ENCODE measurements at regions not wholly inside any gene's neighbourhood (a gene's known extent, or its start where the extent isn't known, plus 50 kb on each side); places are given as distances from the start of the nearest gene placed in this dataset.

DNA sequence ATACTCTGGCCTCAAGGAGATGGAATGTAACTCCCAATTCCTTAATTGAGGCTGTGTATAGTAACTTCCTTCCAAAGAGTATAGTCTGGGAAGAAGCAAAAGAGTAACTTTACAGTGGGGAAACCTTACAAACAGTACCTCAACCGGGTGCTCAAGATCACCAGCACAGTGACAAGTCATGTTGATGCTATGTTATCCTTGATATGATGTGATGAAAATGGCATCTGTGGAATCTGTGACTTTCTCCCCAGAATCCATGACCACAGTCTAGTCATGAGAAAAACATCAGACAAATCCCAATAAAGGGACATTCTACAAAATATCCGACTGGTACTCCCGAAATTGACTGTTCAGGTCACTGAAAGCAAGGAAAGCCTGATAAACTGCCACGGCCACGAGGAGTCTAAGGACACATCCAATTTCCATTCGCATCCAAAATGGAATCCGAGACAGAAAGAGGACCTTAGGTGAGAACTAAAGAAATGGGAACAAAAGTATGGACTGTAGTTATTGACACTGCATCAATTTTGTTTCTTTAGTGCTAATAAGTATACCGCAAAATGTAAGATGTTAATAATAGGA lies 97.3 kb upstream of the FRMD6 start:
- no peaks in the 10 kb centered on the region for H3K4me1 Mint-ChIP-seq

DNA sequence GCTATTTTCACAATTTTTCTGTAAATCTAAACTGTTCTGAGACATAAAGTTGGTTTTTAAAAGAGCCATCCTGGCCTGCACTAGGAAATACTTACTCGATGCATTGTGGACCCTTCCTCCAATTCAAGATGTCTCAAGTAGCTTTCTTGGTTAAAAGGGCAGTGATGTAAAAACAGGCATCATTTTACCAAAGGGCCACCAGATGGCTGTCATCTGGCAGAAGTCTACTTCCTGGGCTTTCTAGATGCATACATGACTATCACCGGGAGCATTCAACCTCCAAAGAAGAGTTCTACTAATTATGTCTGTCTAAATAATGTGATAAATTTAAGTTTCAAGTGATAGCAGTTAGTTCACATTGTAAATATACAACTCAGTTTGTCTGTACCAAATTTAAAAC lies 96.8 kb upstream of the FRMD6 start:
- no peaks in the 10 kb centered on the region for H3K9me3 Mint-ChIP-seq
- H3K27ac Mint-ChIP-seq: no peak overlapping the region
- H3K4me1 Mint-ChIP-seq: no peaks in the 10 kb centered on the region
- no peak for DNase-seq
- H3K36me3 Mint-ChIP-seq: no peaks in the 10 kb centered on the region
- peaks cover 8% of the 10 kb centered on the region for H3K27me3 Mint-ChIP-seq
- H3K4me3 Mint-ChIP-seq: no peak overlapping the region

More for the DNA sequence above, 97.3 kb upstream of the FRMD6 start:
- H3K36me3 Mint-ChIP-seq: no peaks in the 10 kb centered on the region
- no peak overlapping the region for H3K27ac Mint-ChIP-seq
- peaks cover 8% of the 10 kb centered on the region for H3K27me3 Mint-ChIP-seq
- H3K9me3 Mint-ChIP-seq: no peaks in the 10 kb centered on the region
- H3K4me3 Mint-ChIP-seq: no peak overlapping the region
- DNase-seq: no peak

DNA sequence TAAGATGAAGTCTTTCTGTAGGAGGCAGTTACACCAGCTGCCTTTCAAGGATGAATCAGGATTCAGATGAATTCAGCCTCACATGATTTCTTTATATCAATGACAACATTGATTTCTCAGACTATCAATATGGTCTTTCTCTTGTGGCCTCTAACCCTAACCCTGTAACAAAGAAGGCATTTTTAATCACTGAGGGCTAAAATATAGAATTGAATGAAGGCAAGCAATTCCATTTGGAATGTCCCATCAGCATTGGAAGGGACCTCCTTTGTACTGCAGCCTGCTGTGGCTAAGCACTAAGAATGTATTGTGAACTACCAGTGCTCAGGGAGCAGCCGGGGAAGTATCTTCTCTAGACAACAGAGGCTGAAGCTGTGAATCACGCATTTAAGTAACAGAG lies 90.6 kb upstream of the FRMD6 start:
- H3K27me3 Mint-ChIP-seq: no peaks in the 10 kb centered on the region
- H3K4me1 Mint-ChIP-seq: peaks cover 14% of the 10 kb centered on the region
- H3K36me3 Mint-ChIP-seq: no peaks in the 10 kb centered on the region
- DNase-seq: no peak
- H3K27ac Mint-ChIP-seq: no peak overlapping the region
- no peaks in the 10 kb centered on the region for H3K9me3 Mint-ChIP-seq
- H3K4me3 Mint-ChIP-seq: no peak overlapping the region

DNA sequence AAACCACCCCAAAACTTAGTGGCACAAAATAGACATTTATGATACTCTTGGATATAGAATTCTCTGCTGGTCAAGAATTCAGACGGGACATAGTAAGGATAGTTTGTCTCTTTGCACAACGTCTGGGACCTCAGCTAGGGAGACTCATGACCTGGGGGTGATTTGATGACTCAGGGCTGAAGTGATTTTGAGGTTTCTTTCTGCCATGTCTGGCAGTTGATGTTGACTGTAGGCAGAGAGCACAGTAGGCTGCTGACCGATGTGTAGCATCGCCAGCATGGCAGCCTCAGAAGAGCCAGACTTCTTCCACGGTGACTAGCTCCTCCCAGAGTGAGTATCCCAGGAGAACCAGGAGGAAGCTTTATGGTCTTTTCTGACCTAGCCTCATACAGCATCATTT lies 88.9 kb upstream of the FRMD6 start:
- H3K9me3 Mint-ChIP-seq: no peaks in the 10 kb centered on the region
- H3K27ac Mint-ChIP-seq: no peak overlapping the region
- DNase-seq: no peak
- H3K36me3 Mint-ChIP-seq: no peaks in the 10 kb centered on the region
- H3K4me3 Mint-ChIP-seq: no peak overlapping the region
- no peaks in the 10 kb centered on the region for H3K27me3 Mint-ChIP-seq
- H3K4me1 Mint-ChIP-seq: peaks cover 27% of the 10 kb centered on the region

DNA sequence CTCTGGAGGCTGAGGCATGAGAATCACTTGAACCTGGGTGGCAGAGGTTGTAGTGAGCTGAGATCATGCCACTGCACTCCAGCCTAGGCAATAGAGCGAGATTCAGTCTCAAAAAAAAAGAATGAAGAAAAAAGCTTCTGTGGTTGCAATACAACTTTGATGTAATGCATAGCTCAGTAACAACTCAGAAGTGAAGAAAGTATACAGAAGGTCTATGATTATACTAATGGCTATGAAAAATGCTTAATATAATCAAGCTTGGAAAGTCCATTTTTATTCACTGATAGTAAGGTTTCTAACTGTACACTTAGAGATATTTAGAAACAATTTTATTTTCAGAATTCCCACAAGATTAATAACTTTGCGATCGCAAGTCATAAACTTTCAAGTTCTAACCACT lies 88.2 kb upstream of the FRMD6 start:
- H3K4me1 Mint-ChIP-seq: peaks cover 27% of the 10 kb centered on the region
- H3K9me3 Mint-ChIP-seq: no peaks in the 10 kb centered on the region
- no peak for DNase-seq
- no peak overlapping the region for H3K4me3 Mint-ChIP-seq
- no peak overlapping the region for H3K27ac Mint-ChIP-seq
- no peaks in the 10 kb centered on the region for H3K36me3 Mint-ChIP-seq
- H3K27me3 Mint-ChIP-seq: no peaks in the 10 kb centered on the region

DNA sequence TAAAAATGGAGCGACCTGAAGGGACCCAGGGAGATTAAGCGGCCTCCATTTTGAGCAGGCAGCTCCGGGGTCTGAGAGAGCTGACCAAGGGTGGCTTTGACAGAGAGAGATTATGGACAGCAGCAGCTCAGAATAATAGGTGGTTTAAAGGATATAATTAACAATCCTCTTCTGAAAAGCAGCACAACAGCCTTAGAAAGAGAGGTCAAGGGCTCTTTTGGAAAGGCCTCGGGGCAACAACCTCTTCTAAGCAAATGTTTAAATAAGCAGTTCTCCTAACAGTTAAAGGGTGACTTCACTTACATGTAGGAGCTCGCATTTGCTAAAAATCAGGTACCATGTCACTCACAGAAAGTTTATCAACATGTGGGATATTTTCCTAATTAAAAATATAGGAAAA lies 87.2 kb upstream of the FRMD6 start:
- H3K4me1 Mint-ChIP-seq: peaks cover 27% of the 10 kb centered on the region
- no peak overlapping the region for H3K4me3 Mint-ChIP-seq
- no peak for DNase-seq
- no peaks in the 10 kb centered on the region for H3K36me3 Mint-ChIP-seq
- H3K27ac Mint-ChIP-seq: peak overlapping the region; percentile 45
- H3K27me3 Mint-ChIP-seq: no peaks in the 10 kb centered on the region
- H3K9me3 Mint-ChIP-seq: no peaks in the 10 kb centered on the region

DNA sequence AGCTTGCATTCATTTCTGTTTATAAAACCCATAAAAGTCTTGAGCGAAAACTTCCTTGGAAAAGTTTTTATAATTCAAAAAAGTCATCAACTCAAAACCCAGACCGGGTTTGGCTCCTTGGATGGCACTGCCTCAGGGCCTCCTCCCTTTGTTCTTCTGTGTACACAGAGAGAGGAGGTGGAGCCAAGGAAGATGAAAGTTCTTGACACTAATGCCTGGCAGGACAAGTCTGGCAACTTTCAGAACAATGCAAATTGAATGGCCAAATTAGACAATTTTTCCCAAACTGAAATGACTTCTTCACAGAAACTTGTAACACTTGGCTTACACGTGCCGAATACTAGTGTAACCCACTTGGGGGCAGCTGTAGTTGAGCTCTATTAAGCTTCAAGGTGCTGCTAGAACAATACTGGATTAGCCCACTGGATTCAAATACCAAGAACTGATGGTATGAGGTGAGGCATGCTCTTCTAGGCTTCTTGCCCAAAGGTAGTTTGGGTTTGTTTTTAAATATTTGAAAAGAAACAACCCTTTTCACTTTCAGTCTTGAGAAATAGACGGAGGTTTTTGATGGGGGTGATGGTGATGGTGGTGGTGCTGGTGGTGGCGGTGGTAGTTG lies 86.6 kb upstream of the FRMD6 start:
- no peaks in the 10 kb centered on the region for H3K27me3 Mint-ChIP-seq
- H3K4me1 Mint-ChIP-seq: peaks cover 27% of the 10 kb centered on the region
- no peaks in the 10 kb centered on the region for H3K9me3 Mint-ChIP-seq
- no peak for DNase-seq
- H3K4me3 Mint-ChIP-seq: no peak overlapping the region
- H3K27ac Mint-ChIP-seq: no peak overlapping the region
- H3K36me3 Mint-ChIP-seq: no peaks in the 10 kb centered on the region

DNA sequence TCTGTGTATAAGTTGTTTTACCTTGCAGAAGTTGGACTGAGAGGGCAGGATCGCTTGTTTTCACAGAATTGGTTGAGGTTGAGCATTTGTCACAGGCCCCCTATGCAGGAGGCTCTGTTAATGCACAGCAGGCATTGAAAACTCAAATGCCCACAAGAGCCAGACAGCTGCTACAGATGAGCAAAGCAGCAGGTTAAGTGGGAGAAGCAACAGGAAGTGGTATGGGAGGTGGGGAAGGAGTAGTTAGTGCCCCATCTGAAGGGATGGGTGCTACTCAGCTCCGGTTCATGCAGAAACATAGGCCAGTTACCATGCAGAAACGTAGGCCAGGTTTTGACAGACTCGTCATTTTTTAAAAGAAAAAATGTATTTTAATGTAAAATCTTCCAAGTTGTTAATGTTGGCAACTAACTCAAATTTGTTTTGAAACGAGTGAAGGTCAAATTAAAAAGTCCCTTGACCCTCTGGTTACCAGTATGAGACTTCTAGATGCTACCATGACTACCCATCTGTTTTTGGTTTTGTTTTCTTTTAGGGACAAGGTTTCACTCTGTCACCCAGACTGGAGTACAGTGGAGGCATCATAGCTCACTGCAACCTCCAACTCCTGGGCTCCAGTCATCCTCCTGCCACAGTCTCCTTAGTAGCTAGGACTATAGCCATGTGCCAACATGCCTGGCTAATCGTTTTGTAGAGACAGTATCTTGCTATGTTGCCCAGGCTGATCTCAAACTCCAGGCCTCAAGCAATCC lies 84.7 kb upstream of the FRMD6 start:
- H3K36me3 Mint-ChIP-seq: no peaks in the 10 kb centered on the region
- no peak overlapping the region for H3K27ac Mint-ChIP-seq
- H3K9me3 Mint-ChIP-seq: no peaks in the 10 kb centered on the region
- DNase-seq: no peak
- no peak overlapping the region for H3K4me3 Mint-ChIP-seq
- H3K4me1 Mint-ChIP-seq: peaks cover 27% of the 10 kb centered on the region
- no peaks in the 10 kb centered on the region for H3K27me3 Mint-ChIP-seq

DNA sequence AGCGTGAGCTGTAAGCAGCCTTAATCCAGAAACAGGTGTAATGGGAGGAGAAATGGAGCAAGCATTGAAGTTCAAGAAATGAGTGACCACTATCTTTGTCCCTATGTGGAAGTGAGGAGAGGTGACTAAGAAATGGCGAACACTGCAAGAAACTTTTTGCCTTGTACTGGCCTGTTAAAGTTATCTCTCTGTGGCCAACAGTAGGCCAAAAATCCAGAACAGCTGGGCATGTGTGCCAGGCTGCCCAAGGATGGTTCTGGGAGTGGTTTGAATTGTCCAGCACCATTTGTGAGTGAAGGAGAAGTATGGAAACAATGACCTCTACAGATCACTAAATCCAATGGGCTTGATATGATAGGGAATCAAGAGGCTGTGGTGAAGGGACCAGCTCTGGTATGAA lies 83.3 kb upstream of the FRMD6 start:
- no peak for DNase-seq
- Mint-ChIP-seq H3K36me3 (no peaks in the 10 kb centered on the region), H3K27ac (no peak overlapping the region), H3K27me3 (no peaks in the 10 kb centered on the region), H3K4me1 (peaks cover 27% of the 10 kb centered on the region), H3K9me3 (no peaks in the 10 kb centered on the region), H3K4me3 (no peak overlapping the region)

DNA sequence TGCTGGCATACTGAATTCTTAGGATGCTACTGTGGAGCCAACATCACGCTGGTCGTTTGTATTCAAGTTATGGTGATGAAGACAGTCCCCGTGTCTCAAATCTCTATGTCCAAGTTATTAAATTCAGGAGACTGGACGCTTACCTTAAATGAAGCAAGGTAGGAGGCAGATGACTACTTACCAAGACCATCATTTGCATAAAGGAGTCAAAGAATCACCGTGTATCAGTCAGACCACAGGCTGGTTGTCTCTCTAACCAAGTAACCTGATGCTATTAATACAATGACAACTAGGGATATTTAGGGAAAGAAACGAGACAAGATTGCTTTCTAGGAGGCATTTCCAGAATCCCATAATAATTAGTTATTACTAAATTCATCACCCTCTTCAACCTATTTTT lies 78.1 kb upstream of the FRMD6 start:
- no peak for DNase-seq
- Mint-ChIP-seq H3K9me3 (no peaks in the 10 kb centered on the region), H3K4me1 (no peaks in the 10 kb centered on the region), H3K27me3 (peaks cover 18% of the 10 kb centered on the region), H3K4me3 (no peak overlapping the region), H3K36me3 (no peaks in the 10 kb centered on the region), H3K27ac (no peak overlapping the region)

DNA sequence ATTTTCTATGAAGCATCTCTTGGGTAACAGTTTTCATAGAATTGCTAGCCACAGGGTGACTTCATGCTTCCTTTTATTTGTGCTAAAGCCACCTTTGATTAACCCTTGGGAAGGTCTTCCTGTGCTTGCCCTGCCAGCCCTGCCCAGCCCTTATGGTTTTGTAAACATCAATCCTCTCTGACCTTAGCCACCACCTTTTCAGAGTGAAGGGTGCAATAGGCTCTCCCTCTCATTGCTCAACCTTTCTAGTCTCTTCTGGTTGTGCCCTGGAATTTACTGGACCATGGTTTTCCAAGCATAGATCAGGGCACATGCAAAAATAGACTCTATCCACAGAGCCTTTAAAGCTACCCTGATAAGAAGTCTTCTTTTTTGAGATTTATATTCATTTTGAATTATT lies 77.7 kb upstream of the FRMD6 start:
- DNase-seq: no peak
- Mint-ChIP-seq H3K9me3 (no peaks in the 10 kb centered on the region), H3K36me3 (no peaks in the 10 kb centered on the region), H3K4me1 (no peaks in the 10 kb centered on the region), H3K27ac (no peak overlapping the region), H3K4me3 (no peak overlapping the region), H3K27me3 (peaks cover 18% of the 10 kb centered on the region)

DNA sequence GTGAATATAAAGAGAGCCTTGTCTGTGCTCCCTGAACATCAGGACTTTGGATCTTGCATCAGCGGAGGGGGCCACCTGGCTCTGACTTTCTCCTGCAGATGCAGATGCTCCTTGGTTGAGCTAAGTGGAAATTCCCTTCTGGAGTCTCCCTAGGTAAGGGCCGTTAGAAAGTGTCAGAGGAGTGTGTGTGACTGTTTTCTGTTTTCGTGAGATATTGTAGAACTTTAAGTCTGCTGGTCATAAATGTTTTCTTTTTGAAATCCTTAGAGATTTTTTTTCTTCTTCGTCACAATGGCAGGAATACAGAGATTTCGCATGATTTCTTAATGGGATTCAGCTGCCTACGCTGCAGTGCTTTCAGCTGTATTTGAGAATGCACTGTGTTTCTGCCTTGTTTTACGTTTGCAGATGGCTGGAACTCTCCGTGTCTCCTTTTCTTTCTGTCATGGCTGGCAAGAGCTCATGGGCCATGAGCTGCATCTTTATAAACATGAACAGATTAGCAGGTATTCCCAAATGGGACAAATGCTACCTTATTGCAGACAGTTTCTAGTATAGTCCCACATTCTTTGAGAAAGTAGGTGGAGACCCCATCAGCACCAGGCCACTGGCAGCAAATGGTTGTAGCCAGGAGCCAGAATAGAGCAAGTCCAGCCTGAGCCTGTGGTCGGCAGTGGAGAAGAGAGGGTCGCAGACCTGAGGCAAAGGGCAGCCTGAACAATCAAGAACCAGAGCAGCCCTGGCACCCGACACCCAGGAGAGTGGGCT lies 76.2 kb upstream of the FRMD6 start:
- Mint-ChIP-seq H3K36me3 (no peaks in the 10 kb centered on the region), H3K27me3 (peaks cover 18% of the 10 kb centered on the region), H3K4me3 (no peak overlapping the region), H3K4me1 (no peaks in the 10 kb centered on the region), H3K27ac (no peak overlapping the region), H3K9me3 (no peaks in the 10 kb centered on the region)
- DNase-seq: no peak

DNA sequence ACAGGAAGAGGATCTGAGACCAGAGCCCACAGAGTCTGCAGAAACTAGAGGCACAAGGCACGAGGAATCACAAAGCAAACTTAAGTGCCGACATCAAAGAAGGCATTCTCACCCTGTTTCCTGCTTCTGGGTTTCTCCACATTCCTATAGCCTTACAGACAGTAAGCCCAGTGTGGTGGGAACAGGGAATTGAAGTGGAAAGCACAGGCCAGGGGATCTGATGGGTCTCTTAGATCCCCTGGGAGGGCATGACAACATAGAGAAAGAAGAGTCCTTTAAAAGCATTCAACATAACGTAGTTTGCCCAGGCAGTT lies 75.6 kb upstream of the FRMD6 start:
- Mint-ChIP-seq H3K27me3 (peaks cover 18% of the 10 kb centered on the region), H3K4me3 (no peak overlapping the region), H3K36me3 (no peaks in the 10 kb centered on the region), H3K27ac (no peak overlapping the region), H3K9me3 (no peaks in the 10 kb centered on the region), H3K4me1 (no peaks in the 10 kb centered on the region)
- no peak for DNase-seq

DNA sequence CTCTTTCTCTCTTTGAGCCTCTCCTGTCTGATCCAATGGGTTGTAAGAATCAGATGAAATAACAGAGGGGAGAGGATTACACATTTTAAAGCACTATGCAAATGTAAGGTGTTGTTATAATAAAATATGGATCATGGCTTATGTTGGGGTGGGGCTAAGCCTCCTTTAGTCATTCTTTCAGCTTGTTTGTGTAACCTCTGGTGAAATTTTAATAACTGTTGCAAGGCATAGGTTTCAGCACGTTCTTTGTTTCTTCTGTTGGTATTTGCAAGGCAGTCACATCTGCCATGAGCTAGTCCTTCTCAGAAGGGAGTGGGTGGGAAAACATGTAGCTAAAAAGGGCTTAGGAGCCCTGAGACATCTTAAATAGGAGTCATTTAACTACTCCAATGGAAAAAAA lies 74.8 kb upstream of the FRMD6 start:
- Mint-ChIP-seq H3K27ac (no peak overlapping the region), H3K4me3 (no peak overlapping the region), H3K27me3 (peaks cover 18% of the 10 kb centered on the region), H3K9me3 (no peaks in the 10 kb centered on the region), H3K4me1 (no peaks in the 10 kb centered on the region), H3K36me3 (no peaks in the 10 kb centered on the region)
- no peak for DNase-seq

DNA sequence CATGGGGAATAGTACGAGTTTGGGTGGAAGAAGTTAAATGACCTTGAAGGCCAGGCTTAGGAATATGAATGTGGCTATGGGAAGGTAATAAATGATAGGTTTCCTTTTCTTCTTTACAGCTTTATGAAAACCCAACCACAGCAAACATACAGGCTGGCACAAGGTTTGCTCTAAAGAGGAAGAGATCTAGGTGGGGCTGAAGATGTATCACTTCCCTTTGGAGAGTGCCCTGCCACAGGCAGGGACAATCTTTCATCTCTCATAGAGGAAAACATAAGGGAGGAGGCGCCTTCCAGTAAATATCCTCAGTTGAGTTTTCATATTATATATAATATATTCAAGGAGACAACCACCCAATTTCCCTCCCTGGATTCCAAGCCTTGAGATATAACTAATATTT lies 72.9 kb upstream of the FRMD6 start:
- Mint-ChIP-seq H3K4me1 (no peaks in the 10 kb centered on the region), H3K27ac (no peak overlapping the region), H3K4me3 (no peak overlapping the region), H3K36me3 (no peaks in the 10 kb centered on the region), H3K27me3 (peaks cover 18% of the 10 kb centered on the region), H3K9me3 (no peaks in the 10 kb centered on the region)
- DNase-seq: no peak
